Natural killer cell (primary cell): ENCODE measurements at regions not wholly inside any gene's neighbourhood (a gene's known extent, or its start where the extent isn't known, plus 50 kb on each side); places are given as distances from the start of the nearest gene placed in this dataset.

Experiments
- ATAC-seq, 3 donors: fragments of 150-1000 bp in 2 of 3; fragments of 200-7000 bp in 1 of 3; cut with Tn5 transposase; 1 replicate in 1 of 3; 2 replicates in 2 of 3; pipeline ENCODE4 v1.10.0; 2021; ENCODE audit warnings: mild to moderate bottlenecking in 2 of 3, moderate library complexity in 2 of 3
- DNase-seq, 2 donors: peaks; one replicate each; pipeline versions ENCODE4 v3.0.0 to v3.0.0-alpha.2; 2013 to 2021; ENCODE audit warnings: mixed read lengths in 1 of 2
- H3K27ac ChIP-seq: one replicate; pipeline ENCODE4 v1.5.1; 2013; ENCODE audit warnings: mild to moderate bottlenecking, low read length
- H3K27me3 ChIP-seq: one replicate; pipeline ENCODE4 v1.6.1; 2013; ENCODE audit warnings: low read length; ENCODE audit not compliant: control insufficient read depth, insufficient read depth
- H3K36me3 ChIP-seq: one replicate; pipeline ENCODE4 v1.6.1; 2013; ENCODE audit warnings: low read length; ENCODE audit not compliant: control insufficient read depth, insufficient read depth
- H3K4me1 ChIP-seq: one replicate; pipeline ENCODE4 v1.6.1; 2013; ENCODE audit warnings: low read length; ENCODE audit not compliant: control insufficient read depth, insufficient read depth
- H3K4me3 ChIP-seq: one replicate; pipeline ENCODE4 v1.5.1; 2013; ENCODE audit warnings: low read length
- H3K9me3 ChIP-seq: one replicate; pipeline ENCODE4 v1.6.1; 2013; ENCODE audit warnings: low read length; ENCODE audit not compliant: control insufficient read depth, insufficient read depth
- H3K27ac Mint-ChIP-seq, 2 donors: one replicate each; pipeline ENCODE4 v1.8.0; 2022; ENCODE audit warnings: mild to moderate bottlenecking in 2 of 2, mixed read lengths in 2 of 2, moderate library complexity in 1 of 2
- H3K27me3 Mint-ChIP-seq, 2 donors: one replicate each; pipeline ENCODE4 v1.8.0; 2022; ENCODE audit warnings: low read depth in 2 of 2, mixed read lengths in 2 of 2
- H3K36me3 Mint-ChIP-seq: one replicate; pipeline ENCODE4 v1.8.0; 2022; ENCODE audit warnings: mixed read lengths
- H3K4me1 Mint-ChIP-seq, 2 donors: one replicate each; pipeline ENCODE4 v1.8.0; 2022; ENCODE audit warnings: mixed read lengths in 2 of 2
- H3K4me3 Mint-ChIP-seq: one replicate; pipeline ENCODE4 v1.8.0; 2022; ENCODE audit warnings: mild to moderate bottlenecking, moderate library complexity, mixed read lengths
- H3K9me3 Mint-ChIP-seq, 2 donors: one replicate each; pipeline ENCODE4 v1.8.0; 2022; ENCODE audit warnings: mixed read lengths in 2 of 2
- WGBS: methylation state at CpG from one replicate; pipeline ENCODE4 v1.1.7; 2013; ENCODE audit warnings: missing lambda C conversion rate; ENCODE audit not compliant: insufficient coverage; 5-methylcytosine and 5-hydroxymethylcytosine counted together
- intact Hi-C: fragments of 100-400 bp; cut with micrococcal nuclease; formaldehyde crosslinking; loops from one replicate; pipeline ENCODE4 v1.14.2; 2022
- TF ChIP-seq, protein P1 (sequence below): fragments of 200-600 bp; IDR thresholded peaks from one replicate; pipeline ENCODE4 v1.8.0; 2022; ENCODE audit warnings: antibody characterized with exemption

DNA sequence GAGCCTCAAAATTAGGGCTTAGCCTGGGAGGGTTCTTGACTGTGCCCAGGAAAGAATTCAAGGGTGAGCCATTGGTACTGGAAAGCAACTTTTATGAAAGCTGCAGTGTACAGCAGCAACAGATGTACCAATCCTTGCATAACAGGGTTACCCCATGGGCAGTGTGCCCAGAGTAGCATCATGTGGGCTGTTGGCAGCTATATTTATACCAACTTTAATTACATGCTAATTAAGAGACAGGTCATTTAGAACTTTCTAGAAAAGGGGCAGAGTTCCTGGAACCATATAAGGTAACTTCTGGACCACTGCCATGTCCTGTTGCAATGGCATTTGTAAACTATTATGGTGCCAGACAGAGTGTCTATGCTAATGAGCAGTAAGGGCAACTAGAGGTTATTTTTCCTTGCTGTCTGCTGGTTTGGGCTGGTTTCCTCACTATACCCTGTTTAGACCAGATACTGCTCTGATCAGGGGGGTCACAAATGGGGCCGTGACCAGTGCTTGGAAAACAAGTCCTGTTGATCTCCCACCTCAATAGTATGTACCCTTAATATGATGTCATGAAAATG is 1120.5 kb upstream of the RAG2 start:
- ATAC-seq (no peak), DNase-seq (no peak)
- WGBS, result 80% methylated on average over 1 of the region's 1 CpG
- H3K4me3 Mint-ChIP-seq, result no peak overlapping the region
- Histone ChIP-seq H3K4me3 (no peak overlapping the region), H3K27ac (no peak overlapping the region), H3K9me3 (no peaks in the 10 kb centered on the region), H3K4me1 (no peaks in the 10 kb centered on the region), H3K27me3 (no peaks in the 10 kb centered on the region), H3K36me3 (no peaks in the 10 kb centered on the region)
- intact Hi-C loops, result no loop called here
- no peaks in the 10 kb centered on the region for H3K9me3 Mint-ChIP-seq
- TF ChIP-seq, protein P1, sequence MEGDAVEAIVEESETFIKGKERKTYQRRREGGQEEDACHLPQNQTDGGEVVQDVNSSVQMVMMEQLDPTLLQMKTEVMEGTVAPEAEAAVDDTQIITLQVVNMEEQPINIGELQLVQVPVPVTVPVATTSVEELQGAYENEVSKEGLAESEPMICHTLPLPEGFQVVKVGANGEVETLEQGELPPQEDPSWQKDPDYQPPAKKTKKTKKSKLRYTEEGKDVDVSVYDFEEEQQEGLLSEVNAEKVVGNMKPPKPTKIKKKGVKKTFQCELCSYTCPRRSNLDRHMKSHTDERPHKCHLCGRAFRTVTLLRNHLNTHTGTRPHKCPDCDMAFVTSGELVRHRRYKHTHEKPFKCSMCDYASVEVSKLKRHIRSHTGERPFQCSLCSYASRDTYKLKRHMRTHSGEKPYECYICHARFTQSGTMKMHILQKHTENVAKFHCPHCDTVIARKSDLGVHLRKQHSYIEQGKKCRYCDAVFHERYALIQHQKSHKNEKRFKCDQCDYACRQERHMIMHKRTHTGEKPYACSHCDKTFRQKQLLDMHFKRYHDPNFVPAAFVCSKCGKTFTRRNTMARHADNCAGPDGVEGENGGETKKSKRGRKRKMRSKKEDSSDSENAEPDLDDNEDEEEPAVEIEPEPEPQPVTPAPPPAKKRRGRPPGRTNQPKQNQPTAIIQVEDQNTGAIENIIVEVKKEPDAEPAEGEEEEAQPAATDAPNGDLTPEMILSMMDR, result no peak
- peaks cover 7% of the 10 kb centered on the region for H3K36me3 Mint-ChIP-seq
- H3K4me1 Mint-ChIP-seq, result no peaks in the 10 kb centered on the region
- H3K27ac Mint-ChIP-seq, result no peak overlapping the region
- peaks cover 0 to 2% of the 10 kb centered on the region in 2 donors for H3K27me3 Mint-ChIP-seq

DNA sequence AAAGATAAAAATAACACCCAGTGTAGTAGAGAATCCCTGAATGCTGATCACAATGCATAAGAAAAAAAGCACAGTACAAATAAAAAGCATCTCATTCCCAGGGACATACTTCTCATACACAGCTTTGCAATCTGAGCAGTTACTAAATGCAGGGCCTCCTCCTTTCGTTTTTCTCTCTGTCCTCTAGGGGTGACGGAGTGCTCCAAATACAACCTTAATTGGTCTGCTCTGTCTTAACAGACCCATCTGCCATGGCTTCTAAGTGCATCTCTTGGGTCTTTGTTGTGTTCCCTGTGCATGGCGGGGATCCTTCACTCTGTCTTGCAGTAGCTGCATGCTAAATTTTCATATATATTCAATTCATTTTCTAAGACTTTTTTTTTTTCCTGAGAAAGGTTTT is 1114.2 kb upstream of the RAG2 start:
- intact Hi-C loops, result no loop called here
- Histone ChIP-seq H3K4me1 (no peaks in the 10 kb centered on the region), H3K4me3 (no peak overlapping the region), H3K36me3 (no peaks in the 10 kb centered on the region), H3K9me3 (no peaks in the 10 kb centered on the region), H3K27me3 (no peaks in the 10 kb centered on the region), H3K27ac (no peak overlapping the region)
- no peak for ATAC-seq
- Mint-ChIP-seq H3K9me3 (no peaks in the 10 kb centered on the region), H3K4me3 (no peak overlapping the region), H3K36me3 (no peaks in the 10 kb centered on the region), H3K4me1 (no peaks in the 10 kb centered on the region), H3K27me3 (peaks cover 0 to 2% of the 10 kb centered on the region in 2 donors), H3K27ac (no peak overlapping the region)
- TF ChIP-seq, protein P1, result no peak
- 75% methylated on average over 3 of the region's 3 CpGs for WGBS
- DNase-seq, result no peak

DNA sequence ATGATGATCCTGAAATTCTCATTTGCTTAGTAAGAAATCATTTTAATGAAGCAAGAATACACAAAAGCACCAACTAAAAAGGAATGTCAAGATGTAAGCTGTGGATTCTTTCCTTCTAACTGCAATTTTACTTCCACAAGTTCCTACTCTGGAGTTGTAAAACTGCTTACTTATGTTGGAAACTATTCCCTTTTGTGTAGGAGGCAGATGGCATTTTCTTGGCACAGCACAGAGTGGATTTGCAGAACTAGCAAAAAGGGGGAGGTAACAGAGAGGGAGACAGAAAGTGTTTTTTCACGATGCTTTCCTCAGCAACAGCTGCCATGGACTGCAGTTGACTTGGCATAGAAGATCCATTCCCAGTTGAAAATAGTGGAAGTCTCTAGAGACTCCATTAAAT is 1112.0 kb upstream of the RAG2 start:
- DNase-seq (no peak), ATAC-seq (no peak)
- Histone ChIP-seq H3K9me3 (no peaks in the 10 kb centered on the region), H3K27me3 (no peaks in the 10 kb centered on the region), H3K4me1 (no peaks in the 10 kb centered on the region), H3K4me3 (no peak overlapping the region), H3K36me3 (no peaks in the 10 kb centered on the region), H3K27ac (no peak overlapping the region)
- H3K27ac Mint-ChIP-seq, result no peak overlapping the region
- H3K9me3 Mint-ChIP-seq, result no peaks in the 10 kb centered on the region
- 81% methylated on average over 1 of the region's 1 CpG for WGBS
- TF ChIP-seq, protein P1, result no peak
- H3K4me1 Mint-ChIP-seq, result no peaks in the 10 kb centered on the region
- no peak overlapping the region for H3K4me3 Mint-ChIP-seq
- H3K27me3 Mint-ChIP-seq, result no peaks in the 10 kb centered on the region
- H3K36me3 Mint-ChIP-seq, result no peaks in the 10 kb centered on the region
- intact Hi-C loops, result no loop called here

DNA sequence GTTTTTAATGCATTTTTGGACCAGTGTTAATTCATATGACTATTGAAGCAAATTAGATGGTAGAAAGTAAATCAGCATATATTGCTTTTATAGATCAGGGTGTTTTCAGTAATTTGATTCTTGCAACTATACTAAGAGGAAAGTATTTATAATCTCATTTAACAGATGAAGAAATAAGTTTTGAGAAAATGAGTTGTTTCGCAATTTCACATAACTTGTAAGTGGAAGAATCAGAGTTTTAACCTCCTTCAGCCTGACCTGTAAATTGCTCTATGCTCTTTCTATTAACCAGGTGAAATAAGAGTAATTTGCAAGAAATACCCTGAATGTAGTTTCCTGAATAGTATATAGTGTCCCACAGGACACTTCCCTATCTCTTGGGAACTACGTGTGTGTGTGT is 1106.8 kb upstream of the RAG2 start:
- no peaks in the 10 kb centered on the region for H3K27me3 Mint-ChIP-seq
- no peaks in the 10 kb centered on the region for H3K9me3 Mint-ChIP-seq
- no peaks in the 10 kb centered on the region for H3K36me3 Mint-ChIP-seq
- TF ChIP-seq, protein P1, result no peak
- Histone ChIP-seq H3K27me3 (no peaks in the 10 kb centered on the region), H3K4me1 (no peaks in the 10 kb centered on the region), H3K27ac (no peak overlapping the region), H3K36me3 (no peaks in the 10 kb centered on the region), H3K9me3 (no peaks in the 10 kb centered on the region), H3K4me3 (no peak overlapping the region)
- H3K4me1 Mint-ChIP-seq, result no peaks in the 10 kb centered on the region
- no peak overlapping the region for H3K27ac Mint-ChIP-seq
- ATAC-seq (no peak), DNase-seq (no peak)
- WGBS, result 75% methylated on average over 1 of the region's 2 CpGs
- no peak overlapping the region for H3K4me3 Mint-ChIP-seq
- intact Hi-C loops, result no loop called here
